KBM-7 (cell line): ENCODE measurements at regions not wholly inside any gene's neighbourhood (a gene's known extent, or its start where the extent isn't known, plus 50 kb on each side); places are given as distances from the start of the nearest gene placed in this dataset.

Experiments
- DNase-seq: peaks from one replicate; pipeline ENCODE4 v3.0.0-alpha.2; 2015
- in situ Hi-C: fragments of 300-500 bp; cut with MboI; formaldehyde crosslinking; loops from 2 replicates; pipeline ENCODE4 v1.14.3; 2020; ENCODE audit warnings: low sequenced_read_pairs, low pct_unique_long_range_greater_than_20kb, mixed read lengths

DNA sequence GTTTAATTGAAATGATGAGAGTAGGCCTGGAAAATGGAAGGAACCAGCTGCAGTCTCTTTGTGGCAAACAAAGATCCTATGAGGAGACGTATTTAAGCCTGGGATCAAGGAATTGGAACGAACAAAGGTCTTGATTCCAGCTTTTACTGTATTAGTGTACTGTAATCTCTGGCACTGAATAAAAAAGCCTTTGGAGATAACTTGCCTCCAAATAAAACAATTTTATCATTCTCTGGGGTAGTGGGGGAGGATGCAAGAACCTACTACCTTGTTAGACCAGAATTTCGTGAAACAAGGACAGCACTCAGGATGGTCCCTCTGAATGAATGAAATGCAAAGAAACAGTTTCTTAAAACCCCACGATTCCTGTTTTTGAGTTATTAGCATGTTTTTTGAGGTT is 134.2 kb downstream of the RWDD3 start:
- in situ Hi-C loops, result no loop called here
- DNase-seq, result no peak

DNA sequence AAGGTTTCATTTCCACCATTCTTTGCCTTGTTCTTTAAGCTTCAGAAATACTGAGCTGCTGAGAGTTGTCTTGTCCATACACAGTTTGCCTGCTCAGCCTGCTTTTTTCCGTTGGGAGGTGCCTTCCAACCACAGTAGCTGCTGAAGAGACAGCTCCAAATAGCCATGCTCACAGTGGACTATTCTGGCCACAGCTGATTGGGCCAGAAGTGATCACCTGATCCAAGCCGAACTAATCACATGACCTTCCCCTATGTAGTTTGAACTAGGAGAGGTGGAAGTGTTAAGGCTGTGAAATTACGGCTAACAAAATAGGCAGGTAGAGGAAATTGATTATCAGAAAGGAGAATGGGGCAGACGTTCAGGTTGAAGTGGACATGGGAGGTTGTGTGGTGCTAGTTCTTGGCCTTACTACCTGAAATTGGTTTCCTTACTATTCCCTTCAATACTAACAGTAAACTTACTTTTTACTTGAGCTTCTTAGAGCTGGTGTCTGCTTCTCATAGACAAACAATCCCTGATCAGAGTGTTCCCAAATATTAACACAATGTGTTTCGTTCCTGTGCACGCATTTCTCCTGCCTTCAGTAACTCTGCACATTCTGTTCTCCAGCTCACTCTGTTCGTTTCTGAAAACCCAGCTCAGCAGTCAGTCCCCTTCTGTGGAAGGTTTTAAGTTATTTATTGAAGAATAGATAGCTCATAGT is 136.1 kb downstream of the RWDD3 start:
- no peak for DNase-seq
- in situ Hi-C loops, result no loop called here

DNA sequence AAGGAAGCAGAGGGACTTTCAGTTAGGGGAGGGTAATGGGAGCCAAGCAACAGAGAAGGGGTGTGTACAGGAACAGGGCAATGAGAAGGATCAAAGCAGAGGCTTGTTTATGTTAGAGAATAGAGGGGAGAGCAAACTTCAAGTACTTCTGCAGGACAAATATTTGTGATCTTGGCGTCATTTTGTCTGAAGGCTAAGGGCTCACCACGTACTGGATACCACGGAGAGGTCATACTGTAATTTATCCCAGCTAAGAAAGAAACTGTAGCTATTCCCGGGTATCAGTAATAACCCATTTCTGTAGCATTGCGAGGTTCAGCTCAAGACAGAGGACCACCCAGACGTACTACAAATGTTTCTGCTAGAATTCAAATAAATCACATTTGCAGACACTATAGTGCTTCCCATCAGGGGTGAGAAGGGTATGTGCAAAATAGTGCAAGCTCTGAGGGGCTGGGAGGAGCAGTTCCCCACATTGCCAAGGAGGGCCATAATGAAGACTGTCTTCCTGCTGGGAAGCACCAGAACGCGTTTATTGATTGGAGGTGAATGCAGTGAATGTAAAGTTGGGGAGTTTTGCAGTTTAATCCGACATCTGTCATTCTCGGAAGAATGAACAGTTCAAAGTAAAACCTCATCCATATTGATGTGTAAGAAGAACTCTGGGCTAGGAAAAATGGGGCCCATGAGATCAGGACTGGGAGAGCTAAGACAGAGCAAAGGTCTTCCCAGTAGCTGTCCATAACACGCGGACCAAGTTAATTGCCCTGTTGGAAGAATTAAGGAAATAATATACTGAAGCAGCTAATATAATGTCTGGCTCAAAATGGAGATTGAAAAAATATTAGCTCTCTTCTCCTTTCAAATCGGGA is 136.9 kb downstream of the RWDD3 start:
- in situ Hi-C loops, result no loop called here

DNA sequence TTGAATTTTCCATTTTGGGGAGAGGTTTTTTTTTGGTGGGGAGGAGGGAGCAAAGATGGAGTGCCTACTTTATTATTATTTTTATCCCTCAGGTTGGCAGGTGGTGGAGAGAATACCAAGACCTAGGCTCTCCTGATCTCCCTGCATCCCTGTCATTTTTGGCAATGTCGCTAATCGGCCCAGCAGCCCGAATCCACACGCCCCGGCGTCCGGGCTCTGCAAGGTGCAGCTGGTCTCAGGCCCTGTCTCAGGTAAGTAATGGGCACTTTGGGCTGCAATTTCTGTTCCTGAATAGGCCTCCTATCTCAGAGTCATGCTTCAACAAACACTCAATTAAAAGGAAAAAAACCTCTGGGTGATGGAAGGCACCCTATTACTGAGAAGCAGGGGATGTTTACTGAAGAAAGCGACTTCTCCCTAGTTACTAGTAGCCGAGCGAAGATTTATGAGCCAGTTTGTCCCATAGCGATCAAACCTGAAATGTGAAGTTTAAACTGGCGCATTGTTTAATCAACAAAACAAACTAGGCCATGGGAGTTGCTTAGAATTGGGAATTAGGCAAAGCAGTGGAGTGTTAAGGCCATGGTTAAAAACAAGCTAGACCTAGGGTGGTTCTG is 137.8 kb downstream of the RWDD3 start:
- in situ Hi-C loops, result no loop called here
- no peak for DNase-seq

More for the DNA sequence above, 136.9 kb downstream of the RWDD3 start:
- DNase-seq, result no peak

DNA sequence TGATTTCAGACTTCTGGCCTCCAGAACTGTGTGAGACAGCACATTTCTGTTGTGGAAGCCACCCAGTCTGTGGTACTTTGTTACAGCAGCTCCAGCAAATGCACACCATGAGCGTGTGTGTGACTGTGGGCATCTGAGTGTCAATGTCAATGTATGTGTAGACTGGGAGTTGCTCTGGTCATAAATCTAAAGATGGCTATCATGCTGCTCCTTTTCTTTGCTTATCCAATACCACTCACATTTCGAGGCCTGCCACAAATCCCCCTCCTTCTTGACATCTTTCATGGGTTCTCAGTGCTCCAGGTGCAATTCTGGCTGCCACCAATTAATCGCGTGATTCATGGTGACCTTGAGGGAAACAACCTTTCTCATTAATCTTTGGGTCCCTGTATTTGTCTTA is 141.2 kb downstream of the RWDD3 start:
- in situ Hi-C loops, result no loop called here
- no peak for DNase-seq

DNA sequence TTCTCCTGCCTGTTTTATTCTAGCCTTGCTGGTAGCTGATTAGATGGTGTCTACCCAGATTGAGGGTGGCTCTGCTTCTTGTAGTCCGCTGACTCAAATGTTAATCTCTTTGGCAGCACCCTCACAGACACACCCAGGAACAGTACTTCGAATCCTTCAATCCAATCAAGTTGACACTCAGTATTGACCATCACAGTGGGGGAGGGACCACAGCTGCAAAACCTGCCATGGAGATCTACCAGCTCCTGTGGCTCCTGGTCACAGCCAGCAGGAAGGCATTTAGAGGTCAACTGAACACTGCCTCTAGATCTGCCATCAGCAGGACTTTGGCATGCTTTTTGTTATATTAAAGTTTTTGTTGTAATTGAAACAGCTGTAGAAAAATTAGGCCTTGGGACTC is 146.9 kb downstream of the RWDD3 start:
- no peak for DNase-seq

DNA sequence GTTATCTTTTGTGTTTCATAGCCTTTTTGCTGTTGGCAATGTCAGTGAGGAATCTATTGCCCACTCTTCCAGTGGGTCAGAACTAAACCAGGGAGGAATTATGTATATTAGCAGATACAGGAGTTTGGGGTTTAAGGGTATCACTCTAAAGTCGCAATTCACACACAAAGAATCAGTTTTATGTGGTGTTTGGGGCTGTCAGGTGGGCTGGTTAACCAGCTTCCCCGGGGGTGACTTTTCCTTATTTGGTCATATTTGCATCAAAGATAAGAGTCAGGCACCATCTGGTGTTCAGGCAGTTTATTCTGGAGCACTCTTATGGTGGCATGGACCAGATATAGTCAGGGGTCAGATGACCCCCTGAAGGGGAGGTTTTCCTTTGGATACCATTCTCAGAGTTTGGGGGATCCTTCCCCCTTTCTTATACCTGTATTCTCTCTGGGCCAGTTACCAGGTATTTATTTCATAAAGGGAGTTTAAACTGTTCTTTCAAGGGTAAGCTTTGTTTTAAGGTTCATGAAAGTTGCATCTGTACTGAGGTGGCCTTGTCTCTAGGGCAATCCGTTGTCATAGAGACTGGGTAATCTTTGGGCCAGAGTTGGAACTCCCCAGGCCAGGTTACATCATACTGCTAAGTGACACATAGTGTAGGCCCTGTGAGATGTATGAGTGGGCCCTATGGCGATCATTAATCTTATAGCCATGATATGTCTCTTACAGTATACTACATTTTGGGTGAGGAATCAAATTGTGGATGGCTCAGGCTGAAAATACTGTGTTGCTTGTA is 148.2 kb downstream of the RWDD3 start:
- in situ Hi-C loops, result no loop called here
- no peak for DNase-seq

More for the DNA sequence above, 146.9 kb downstream of the RWDD3 start:
- in situ Hi-C loops, result no loop called here

DNA sequence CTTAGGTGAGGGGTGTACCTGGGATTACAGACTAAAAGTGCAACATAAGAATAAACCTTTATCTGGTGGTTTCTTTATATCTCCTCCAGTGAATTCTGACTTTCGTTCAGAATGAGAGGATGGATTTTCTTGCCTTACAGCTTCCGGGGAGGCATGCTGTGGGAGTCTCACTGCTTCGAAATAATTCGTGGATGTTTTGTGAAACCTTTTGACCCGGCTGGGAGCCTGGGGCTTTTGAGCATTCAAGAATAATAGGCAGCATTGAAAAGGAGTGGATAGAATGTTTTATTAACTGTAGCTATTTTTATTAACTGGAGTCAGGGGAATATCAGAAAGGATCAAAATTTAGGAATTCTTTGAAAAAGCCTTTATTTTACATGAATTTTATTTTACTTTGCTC is 149.1 kb downstream of the RWDD3 start:
- in situ Hi-C loops, result no loop called here
- DNase-seq, result no peak

DNA sequence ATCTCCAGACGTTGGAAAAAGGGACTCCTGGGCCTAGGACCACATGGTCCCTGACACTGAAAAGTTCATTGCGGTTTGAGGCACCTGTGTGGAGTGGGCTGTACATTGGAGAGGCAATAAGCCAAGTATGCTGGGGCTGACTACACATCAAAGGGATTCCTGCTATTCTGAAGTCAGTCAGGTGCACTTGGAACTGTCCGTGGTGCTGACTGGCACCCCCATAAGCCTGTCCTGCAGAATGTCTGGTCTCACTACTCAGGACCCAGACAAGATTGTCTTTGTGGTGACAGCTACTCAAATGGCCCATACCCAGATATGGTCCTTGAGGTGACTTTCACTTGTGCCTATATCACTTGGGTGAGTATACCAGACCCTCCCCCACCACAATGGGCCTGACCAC is 150.6 kb downstream of the RWDD3 start:
- DNase-seq, result peak; percentile 23
- in situ Hi-C loops, result no loop called here

DNA sequence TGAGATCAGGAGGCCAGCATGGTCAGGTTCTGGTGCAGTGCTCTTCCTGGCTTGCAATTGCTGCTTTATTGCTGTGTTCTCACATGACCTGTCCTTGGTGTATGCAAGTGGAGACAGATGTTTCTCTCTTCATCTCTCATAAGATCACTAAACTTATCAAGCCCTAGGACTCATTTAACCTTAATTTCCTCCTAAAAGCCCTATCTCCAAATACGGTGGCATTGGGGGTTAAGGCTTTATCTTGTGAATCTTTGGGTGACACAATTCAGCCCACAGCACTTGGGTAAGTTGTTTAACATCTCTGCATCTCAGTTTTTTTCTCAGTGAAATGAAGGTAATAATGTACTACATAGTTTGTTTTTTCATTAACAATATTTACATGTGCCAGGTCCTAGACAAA is 152.4 kb downstream of the RWDD3 start:
- DNase-seq, result no peak
- in situ Hi-C loops, result no loop called here

DNA sequence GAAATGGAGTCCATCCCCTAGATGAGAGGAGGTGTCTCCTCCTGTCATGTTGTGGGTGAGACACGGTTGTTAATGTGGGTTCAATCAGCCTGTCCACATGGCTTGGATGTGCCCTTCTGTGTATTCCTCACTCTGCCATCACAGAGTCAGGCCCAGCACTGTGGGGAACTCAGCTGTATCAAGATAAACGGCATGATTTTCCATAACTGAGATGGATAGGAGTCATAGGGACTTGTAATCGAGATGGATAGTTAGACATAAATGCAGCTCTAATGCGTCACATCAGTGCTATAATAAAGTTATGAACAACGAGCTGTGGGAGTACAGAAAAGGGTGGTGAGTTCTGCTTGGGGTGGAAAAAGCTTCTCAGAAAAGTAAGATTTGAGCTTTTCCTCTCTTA is 152.9 kb downstream of the RWDD3 start:
- in situ Hi-C loops, result no loop called here
- DNase-seq, result no peak

DNA sequence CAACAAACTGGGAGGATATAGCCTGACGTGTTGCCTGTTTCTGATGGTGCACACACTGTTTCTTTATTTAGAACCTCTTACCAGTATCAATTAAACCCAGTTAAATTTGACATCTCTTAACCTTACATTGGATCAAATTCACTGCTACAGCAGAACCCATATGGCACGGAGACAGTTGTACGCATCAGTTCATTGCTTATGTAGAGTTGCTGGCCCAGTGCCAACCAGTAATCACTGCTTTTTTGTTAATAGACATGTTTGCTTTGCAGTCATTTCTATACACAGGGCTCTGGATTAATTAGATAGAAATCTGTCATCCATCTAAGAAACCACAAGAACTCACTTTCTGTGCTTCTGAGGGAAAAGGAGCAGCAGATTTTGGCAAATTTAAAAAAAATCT is 154.0 kb downstream of the RWDD3 start:
- no peak for DNase-seq
- in situ Hi-C loops, result no loop called here

DNA sequence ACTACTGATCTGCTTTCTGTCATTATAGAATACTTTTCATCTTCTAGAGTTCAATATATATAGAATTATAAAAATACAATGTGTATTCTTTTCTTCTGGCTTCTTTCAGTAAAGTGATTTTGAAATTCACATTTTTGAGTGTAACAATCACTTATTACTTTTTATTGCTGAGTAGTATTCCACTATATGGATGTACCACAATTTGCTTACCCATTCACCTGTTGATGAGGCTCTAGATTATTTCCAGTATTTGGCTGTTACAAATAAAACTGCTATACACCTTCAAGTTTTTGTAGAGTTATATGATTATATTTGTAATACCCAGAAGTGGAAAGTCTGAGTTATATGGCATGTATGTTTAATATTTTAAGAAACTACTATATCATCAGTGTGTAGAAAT is 159.4 kb downstream of the RWDD3 start:
- DNase-seq, result no peak
- in situ Hi-C loops, result no loop called here

DNA sequence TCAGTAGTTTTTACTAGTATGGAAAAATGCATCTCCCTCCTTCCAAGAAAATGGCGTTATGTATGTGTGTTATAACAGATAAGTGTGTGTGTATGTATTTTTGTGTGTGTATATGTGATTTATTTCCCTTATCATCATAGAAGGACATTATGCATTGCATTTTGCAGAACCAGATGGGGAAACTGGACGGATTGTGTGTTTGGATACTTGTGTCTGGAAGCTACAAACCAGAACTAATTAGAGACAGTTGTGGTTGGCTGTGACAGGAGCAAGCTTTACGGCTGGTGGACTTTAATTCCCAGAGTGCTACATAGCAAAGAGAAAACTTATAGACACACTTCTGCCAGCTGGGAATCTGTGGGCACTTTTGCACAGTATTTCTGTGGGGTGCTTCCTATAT is 162.5 kb downstream of the RWDD3 start:
- in situ Hi-C loops, result no loop called here

DNA sequence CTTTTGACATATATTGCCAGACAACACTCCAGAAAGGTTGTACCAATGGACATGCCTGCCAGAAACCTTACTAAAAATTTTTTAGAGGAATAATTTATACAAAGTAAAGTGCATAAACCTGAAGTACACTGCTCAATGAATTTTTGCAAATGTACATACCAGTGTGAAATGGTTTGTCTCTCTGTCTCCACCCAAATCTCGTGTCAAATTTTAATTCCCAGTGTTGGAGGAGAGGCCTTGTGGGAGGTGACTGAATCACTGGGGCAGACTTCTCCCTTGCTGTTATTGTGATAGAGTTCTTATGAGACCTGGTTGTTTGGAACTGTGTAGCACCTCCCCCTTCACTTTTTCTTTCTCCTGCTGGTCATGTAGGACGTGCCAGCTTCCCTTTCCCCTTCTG is 168.8 kb downstream of the RWDD3 start:
- in situ Hi-C loops, result no loop called here
- DNase-seq, result no peak

More for the DNA sequence above, 162.5 kb downstream of the RWDD3 start:
- DNase-seq, result no peak

DNA sequence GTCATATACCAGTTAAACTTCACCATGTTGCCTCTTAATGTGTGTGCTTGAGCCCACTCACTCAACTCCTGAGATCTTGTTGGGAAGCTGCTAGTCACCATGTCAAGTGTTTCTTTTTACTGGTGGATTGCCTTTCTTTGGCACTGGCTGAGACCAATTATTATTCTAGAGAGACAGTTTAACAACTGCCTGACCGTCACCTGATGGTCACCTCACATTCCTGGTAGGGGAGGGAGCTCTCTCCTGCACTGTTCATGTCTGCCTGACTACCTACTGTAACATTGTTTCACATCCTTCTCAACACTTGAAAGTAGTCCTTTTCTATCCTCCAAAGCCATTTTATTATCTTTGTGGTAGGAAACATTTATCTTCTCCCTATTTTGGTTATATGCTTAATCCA is 172.3 kb downstream of the RWDD3 start:
- no peak for DNase-seq
- in situ Hi-C loops, result no loop called here

DNA sequence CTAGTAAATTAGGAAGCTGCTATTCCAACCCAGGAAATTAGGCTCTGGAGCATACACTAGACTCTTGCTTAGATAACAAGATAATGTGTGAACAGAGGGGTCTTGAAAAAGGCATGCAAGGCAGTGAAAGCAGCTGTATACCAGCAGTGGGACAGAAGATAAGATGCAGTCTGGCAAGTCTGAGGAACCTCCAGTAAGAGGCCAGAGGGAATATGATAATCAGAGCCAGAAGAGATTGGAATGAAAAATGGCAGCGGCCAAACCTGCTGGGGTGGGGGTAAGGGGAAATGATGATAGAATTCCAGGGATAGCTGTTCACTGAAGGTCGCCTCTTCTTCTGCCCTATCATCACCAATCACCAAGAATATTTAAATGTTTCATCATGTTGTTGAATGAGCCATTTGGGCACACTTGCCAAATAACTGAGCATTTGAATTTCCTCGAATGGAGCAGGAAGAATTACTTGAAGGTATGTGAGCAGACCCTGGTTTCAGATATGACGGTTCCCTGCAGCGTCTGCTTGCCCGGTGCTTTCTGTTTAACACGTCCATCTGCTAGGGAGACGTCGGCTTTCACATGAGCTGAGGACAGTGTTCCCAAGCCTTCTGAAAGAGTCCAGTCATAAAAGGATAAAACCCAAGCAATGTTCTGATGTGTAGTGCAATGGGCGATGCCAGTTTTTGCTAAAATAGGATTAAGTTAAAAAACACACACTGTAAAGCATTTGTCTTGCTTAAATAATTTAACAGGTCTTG is 173.3 kb downstream of the RWDD3 start:
- in situ Hi-C loops, result no loop called here
- no peak for DNase-seq

DNA sequence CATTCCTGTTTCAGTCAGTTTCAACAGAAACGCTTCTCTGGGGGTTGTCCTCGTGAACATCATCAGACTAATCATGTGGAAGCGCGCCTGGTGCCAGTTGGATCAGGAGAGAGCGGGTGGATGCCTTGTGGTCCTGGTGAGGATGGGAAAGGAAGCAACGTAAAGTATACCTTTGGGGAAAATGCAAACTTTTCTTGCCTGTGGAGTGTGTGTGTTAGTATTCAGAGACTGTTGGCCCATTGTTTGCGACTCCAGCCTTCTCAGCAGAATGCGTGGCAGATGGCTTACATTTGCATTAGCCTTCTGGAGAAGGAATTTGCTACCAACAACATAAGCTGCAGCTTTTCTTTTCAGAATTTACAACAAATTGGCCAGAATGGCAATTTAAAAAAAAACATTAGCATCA is 173.9 kb downstream of the RWDD3 start:
- no peak for DNase-seq
- in situ Hi-C loops, result no loop called here
